ENCODE measurements at regions not wholly inside any gene's neighbourhood (a gene's known extent, or its start where the extent isn't known, plus 50 kb on each side); places are given as distances from the start of the nearest gene placed in this dataset.

- DNase-seq (no peak), ATAC-seq (no peak)
- no peak overlapping the region for H3K4me3 ChIP-seq
- H3K36me3 ChIP-seq (replicated peaks in 1 of 2; ENCODE audit: insufficient read depth in 1 of 2, low read depth in 2 of 2): no peaks in the 10 kb centered on the region
- TF ChIP-seq POLR2A (IDR thresholded peaks at IDR 0.05) (no peak), CTCF (IDR thresholded peaks at IDR 0.05) (no peak)
- H3K27me3 ChIP-seq: no peaks in the 10 kb centered on the region
- intact Hi-C loops (cut with DNase I): no loop called here
- H3K9me3 ChIP-seq: no peaks in the 10 kb centered on the region
- H3K27ac ChIP-seq: no peak overlapping the region
- WGBS, 2 donors: 31 to 37% methylated on average over 3 of the region's 3 CpGs
- H3K4me1 ChIP-seq: no peaks in the 10 kb centered on the region
Measured at GRCh38 chr5:17697671-17698070, 63.4 kb downstream of the TAF11L14 start.

- Histone ChIP-seq H3K27ac (no peak overlapping the region), H3K4me1 (no peaks in the 10 kb centered on the region), H3K36me3 (replicated peaks in 1 of 2; ENCODE audit: insufficient read depth in 1 of 2, low read depth in 2 of 2) (no peaks in the 10 kb centered on the region), H3K4me3 (no peak overlapping the region), H3K27me3 (no peaks in the 10 kb centered on the region), H3K9me3 (no peaks in the 10 kb centered on the region)
- ATAC-seq (no peak), DNase-seq (no peak)
- 69% methylated on average over 2 of the region's 2 CpGs for WGBS, 2 donors
- intact Hi-C loops (cut with DNase I): no loop called here
- no peak for TF ChIP-seq POLR2A (IDR thresholded peaks at IDR 0.05)
- TF ChIP-seq CTCF (IDR thresholded peaks at IDR 0.05): no peak
Measured at GRCh38 chr5:17709011-17709710, 74.9 kb downstream of the TAF11L14 start.

DNA sequence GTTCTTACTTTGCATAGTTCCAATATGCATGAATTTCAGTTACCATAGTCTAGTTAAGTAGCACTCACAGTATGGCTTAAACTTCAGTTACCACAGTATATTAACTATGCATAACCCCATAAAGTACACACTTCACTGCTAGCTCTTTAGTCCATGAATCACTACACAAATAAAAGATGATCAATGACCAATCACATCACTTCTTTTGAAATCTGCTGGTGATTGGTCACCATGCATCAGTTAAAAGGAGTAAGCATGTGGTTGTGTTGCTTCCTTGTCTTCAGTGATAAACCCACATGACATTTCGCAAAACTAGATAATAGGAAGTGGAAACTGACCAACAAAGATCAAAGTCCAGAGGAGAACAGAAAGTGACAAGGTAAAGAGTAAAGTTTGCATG, 79.0 kb downstream of the TAF11L14 start:
- ATAC-seq: no peak
- Histone ChIP-seq H3K27ac (no peak overlapping the region), H3K4me1 (no peaks in the 10 kb centered on the region)

DNA sequence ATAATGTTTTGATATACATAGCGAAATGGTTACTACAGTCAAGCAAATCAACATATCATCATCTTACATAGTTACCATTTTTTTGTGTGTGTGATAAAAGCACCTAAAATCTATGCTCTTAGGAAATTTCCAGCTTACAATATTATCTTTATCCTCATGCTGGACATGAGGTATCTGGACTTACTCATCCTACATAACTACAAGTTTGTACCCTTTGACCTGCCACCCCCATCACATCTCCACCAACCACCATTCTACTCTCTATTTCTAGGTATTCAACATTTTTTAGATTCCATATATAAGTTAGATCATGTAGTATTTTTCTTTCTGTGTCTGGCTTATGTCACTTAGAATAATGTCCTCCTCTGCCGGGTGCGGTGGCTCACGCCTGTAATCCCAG, 79.9 kb downstream of the TAF11L14 start:
- no peak for DNase-seq
- ATAC-seq: no peak
- no peaks in the 10 kb centered on the region for H3K4me1 ChIP-seq
- no peaks in the 10 kb centered on the region for H3K9me3 ChIP-seq
- H3K4me3 ChIP-seq: no peak overlapping the region
- H3K36me3 ChIP-seq (replicated peaks in 1 of 2; ENCODE audit: insufficient read depth in 1 of 2, low read depth in 2 of 2): no peaks in the 10 kb centered on the region
- no peak for TF ChIP-seq CTCF (IDR thresholded peaks at IDR 0.05)
- no peak for TF ChIP-seq POLR2A (IDR thresholded peaks at IDR 0.05)
- H3K27me3 ChIP-seq: no peaks in the 10 kb centered on the region
- WGBS, 2 donors: 81 to 88% methylated on average over 4 of the region's 4 CpGs
- no peak overlapping the region for H3K27ac ChIP-seq
- intact Hi-C loops (cut with DNase I): no loop called here

More for the DNA sequence above, 79.0 kb downstream of the TAF11L14 start:
- TF ChIP-seq CTCF (IDR thresholded peaks at IDR 0.05) (no peak), POLR2A (IDR thresholded peaks at IDR 0.05) (no peak)
- Histone ChIP-seq H3K9me3 (no peaks in the 10 kb centered on the region), H3K27me3 (no peaks in the 10 kb centered on the region), H3K36me3 (replicated peaks in 1 of 2; ENCODE audit: insufficient read depth in 1 of 2, low read depth in 2 of 2) (no peaks in the 10 kb centered on the region), H3K4me3 (no peak overlapping the region)
- intact Hi-C loops (cut with DNase I): no loop called here
- 33 to 39% methylated on average over 1 of the region's 1 CpG for WGBS, 2 donors
- DNase-seq: no peak

DNA sequence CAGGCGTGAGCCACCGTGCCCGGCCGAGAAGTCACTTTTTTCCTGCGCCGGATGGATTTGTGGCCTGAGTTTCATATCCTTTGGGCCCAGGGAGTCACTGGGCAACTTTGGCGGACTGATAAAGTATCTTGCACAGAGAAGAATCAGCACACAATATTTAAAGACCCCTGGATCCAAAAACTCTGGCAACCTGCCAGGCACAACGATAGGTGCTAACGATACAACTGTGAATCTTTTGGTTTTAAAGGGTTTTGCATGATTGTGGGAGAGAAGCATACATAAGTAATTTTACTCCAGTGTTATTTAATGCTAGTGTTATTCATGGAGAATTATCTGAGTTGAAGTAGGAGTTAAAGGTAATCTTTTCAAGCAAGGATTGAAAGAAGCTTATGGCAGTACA, 85.3 kb downstream of the TAF11L14 start:
- WGBS, 2 donors: 85 to 88% methylated on average over 9 of the region's 9 CpGs
- intact Hi-C loops (cut with DNase I): no loop called here
- no peak for TF ChIP-seq POLR2A (IDR thresholded peaks at IDR 0.05)
- TF ChIP-seq CTCF (IDR thresholded peaks at IDR 0.05): no peak

More for the DNA sequence above, 85.3 kb downstream of the TAF11L14 start:
- Histone ChIP-seq H3K4me1 (no peaks in the 10 kb centered on the region), H3K9me3 (no peaks in the 10 kb centered on the region), H3K27ac (no peak overlapping the region), H3K27me3 (no peaks in the 10 kb centered on the region), H3K4me3 (no peak overlapping the region), H3K36me3 (replicated peaks in 1 of 2; ENCODE audit: insufficient read depth in 1 of 2, low read depth in 2 of 2) (no peaks in the 10 kb centered on the region)
- ATAC-seq (no peak), DNase-seq (no peak)

All from body of pancreas (tissue), 4 donors.